Ureter (tissue), 1 donor: ENCODE measurements at regions not wholly inside any gene's neighbourhood (a gene's known extent, or its start where the extent isn't known, plus 50 kb on each side); places are given as distances from the start of the nearest gene placed in this dataset.
"Not testable (repeated sequence)": the region's sequence is repeated elsewhere in the genome, so short reads cannot be mapped to it uniquely, and the experiment has no call there.

ENCODE experiments used
- DNase-seq: peaks from one replicate; pipeline ENCODE4 v3.0.0-alpha.2; 2020; ENCODE audit warnings: low spot score
- donor health status: DM: yes; HTN: yes; CAD: no.

DNA sequence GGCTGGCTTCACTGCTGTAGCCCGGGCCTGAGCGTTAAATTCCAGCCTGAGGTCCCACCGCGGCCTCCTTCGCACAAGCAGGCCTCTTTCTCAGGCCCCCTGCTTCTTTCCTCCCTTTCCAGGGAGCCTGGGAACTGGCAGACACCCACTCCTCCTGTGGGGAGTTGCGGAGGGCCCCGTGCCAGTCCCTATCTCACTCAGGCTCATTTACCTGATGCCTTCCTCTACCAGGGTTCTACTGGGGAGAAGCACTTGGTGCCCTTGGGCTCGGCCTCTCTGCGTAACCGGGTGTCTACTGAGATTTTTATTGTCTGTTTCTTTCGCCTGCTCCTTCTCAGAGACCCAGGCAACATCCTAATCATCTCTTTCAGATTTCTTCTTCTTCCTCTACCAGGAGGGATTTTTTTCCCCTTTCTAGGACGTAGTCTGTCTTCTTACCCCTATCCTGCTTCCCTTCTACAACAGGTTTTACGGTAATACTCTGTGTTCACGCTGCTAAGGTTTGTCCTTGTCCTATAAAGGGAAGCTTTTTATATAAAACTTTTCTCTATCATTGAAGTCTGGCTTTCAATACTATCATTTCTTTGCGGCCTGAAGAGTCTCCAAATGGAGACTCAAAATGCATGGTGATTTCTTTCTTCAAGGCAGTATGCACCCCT lies 135.4 kb upstream of the GPR12 start:
- DNase-seq = no peak

- no peak for DNase-seq
Observed at GRCh38 chr13:26895081-26895807, 134.7 kb upstream of the GPR12 start.

DNA sequence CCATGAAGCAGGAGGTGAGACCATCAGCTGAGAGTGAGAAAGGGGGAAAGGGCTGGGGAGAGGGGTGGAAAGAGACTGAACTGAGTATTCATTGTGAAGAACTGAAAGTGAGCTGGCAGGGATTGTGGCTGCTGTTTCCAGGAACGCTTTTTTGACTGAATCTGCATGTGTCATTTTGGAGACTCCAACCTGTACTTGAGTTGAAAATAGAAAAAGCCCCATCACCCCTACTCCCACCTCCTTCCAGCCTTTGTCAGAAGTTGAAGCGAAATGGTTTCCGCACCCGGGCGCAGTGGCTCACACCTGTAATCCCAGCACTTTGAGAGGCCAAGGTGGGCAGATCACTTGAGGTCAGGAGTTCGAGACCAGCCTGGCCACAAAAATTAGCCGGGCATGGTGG lies 128.0 kb upstream of the GPR12 start:
- DNase-seq = no peak

DNA sequence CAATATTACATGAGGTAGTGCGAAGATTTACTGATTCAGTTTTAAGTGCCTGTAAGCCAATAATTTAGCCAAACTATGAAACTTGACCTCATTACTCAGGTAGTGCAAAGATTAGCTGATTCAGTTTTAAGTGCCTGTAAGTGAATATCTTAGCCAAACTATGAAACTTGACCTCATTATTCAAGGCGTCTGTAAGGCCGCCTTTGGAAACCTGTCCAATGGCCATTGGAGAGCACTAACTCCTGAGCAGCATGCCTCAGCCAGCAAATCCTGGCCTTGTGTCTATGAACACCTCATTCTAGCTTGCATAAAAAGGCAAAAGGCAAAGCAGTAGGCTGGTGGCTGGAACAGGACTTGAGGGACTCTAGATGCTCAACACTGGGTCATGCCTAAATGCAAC lies 127.0 kb upstream of the GPR12 start:
- DNase-seq = no peak

- no peak for DNase-seq
Observed at GRCh38 chr13:26883613-26884257, 123.1 kb upstream of the GPR12 start.

DNA sequence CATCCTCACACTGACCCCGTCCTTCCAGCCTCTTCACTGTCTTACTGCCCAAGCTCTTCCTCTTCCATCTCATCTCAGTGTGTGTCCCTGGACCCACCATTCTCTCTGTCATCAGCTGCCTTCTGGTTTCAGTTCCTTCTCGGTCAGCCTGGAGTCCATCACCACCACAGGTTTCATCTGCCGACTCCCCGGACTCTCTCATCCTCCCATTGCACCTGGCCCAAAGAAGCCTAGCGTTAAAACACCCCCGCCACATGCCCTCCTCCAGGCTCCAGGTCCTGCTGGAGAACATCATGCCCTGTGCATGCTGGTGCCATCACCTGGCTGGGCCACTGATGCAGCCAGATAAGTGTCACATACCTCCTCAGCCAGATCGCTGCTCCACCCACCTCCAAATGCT lies 122.1 kb upstream of the GPR12 start:
- no peak for DNase-seq

DNA sequence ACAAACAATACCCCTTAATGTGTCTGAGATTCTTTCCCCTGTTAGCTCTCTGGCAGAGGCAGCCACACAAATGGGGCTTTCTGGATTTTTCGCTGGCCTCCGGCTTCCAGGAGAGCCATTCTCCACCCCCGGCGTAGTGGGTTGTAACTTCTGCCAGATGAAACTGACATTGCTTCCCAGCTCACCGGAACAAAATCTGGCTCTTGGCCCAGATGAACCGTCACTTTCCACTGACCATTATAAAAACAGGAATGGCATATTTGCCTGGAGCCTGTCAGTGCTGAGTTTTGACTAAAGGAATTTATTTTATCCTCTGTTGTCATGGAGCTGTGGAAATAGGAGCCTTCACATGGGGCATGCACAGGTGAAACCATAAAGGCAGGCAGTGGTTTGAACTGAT lies 120.6 kb upstream of the GPR12 start:
- DNase-seq = no peak

GRCh38 chr13:26880735-26881134 lies 120.1 kb upstream of the GPR12 start:
- DNase-seq = no peak

DNA sequence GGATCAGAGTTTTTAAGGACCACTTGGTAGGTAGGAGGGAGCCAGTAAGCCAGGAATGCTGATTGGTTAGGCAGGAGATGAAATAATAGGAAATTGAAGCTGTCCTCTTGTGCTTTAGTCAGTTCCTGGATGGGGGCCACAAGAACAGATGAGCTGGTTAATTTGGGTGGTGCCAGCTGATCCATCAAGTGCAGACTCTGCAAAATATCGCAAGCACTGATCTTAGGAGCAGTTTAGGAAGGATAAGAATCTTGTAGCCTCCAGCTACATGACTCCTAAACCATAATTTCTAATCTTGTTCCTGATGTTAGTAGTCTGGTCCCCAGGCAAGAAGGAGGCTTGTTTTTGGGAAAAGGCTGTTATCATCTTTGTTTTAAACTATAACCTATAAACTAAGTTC lies 117.9 kb upstream of the GPR12 start:
- DNase-seq = no peak

- DNase-seq = no peak
Observed at GRCh38 chr13:26873386-26873698, 112.8 kb upstream of the GPR12 start.

- DNase-seq = peak; percentile 51
Observed at GRCh38 chr13:26872525-26873385, 112.2 kb upstream of the GPR12 start.

DNA sequence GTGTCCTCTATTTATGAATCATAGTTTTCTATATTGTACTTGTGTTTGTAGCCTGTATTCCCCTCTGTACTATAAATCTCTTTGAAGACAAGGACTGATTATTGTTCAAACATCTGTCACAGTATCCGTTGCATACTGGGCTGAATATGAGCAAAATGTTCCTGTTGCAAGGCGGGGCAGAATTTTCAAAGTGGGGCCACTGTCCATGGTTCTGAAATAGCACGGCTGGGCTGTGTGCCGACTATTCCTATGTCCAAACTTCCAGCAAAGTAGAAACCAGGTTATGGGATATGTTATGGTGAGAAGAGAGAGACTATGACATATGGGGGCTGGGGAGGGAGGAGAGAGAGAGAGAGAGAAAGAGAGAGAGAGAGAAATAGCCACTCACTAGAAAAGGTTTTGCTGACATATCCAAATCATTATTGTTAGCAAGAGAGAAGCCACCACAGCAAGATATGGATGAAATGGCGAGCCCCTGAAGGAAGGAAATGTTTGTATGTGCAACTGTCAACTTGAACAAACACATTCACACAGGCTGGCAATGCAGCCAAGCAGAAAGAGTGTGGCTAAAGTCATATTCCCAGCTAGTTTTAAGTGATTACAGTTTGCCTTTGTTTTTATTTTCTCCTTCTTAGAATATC lies 107.0 kb upstream of the GPR12 start:
- no peak for DNase-seq

DNA sequence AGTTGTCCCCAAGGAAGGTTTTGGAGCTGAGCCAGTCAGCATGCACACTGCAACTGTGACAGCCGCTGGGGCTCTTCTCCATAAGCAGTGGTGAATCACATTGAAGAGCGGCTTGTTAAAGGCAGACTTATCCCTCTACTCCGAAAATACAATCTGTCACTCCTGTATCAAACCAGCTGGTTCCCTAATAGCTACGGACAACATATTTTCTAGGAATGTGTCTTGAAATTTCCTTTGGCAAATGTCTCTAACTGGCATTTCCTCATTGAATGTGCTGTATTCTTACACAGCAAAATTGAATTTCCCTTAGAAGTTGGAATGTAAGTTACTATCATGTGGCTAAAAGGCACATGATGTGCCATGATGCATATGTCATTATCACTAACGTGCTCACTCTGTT lies 104.0 kb upstream of the GPR12 start:
- no peak for DNase-seq

DNA sequence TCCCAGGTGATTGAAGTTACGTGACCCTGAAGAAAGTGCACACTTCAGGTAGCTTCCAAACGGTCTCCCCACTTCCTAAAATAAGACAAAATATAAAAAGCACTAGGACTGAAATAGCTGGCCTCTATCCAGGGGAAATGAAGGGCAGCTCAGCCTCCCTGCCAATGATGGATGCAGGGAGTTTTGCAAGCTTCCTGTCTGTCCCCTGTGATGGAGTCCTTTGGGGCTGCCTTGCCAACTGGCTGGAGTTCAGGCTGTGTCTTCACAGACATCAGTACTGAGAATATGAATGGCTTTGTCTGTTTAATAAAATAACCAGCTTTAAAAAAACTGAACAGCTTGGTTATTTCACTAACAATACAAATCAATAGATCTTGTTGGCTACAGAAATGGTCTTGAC lies 101.4 kb upstream of the GPR12 start:
- DNase-seq = no peak

DNA sequence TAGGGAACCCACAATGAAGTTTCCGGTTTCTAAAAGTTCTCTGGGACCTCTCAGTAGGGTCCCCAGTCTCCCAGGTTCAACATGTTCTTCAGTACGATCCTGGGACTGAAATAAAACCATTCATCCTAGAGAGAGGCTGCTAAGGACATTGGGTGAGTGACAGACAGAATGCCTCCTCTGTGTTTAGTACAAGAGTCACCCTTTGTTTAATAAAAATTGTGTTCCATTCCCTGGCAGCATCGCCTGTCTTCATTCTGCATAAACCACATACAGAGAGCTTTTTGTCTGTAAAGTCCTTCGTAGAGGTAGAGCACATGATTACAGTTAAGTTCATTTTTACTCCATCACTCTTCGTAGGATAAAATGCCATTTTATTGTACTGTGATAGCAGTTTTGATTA lies 95.3 kb upstream of the GPR12 start:
- DNase-seq = no peak

DNA sequence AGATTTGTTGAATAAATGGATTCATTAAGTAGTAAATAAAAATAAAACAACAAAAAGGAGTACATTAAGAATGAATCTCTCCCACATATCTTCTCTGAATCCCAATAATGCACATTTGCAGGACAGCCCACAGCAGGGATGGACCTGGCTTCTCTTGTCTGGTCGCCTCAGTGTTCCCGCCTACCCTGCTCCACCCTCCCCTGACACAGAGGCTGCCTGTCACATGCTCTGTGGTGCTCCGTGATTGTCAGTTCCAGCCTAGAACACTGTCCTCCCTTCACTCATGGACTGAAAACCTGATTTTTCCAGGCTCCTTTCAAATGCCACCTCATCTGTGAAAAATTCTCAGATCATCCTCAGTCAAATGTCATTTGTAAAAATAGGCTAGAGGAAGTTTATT lies 94.5 kb upstream of the GPR12 start:
- DNase-seq = no peak

DNA sequence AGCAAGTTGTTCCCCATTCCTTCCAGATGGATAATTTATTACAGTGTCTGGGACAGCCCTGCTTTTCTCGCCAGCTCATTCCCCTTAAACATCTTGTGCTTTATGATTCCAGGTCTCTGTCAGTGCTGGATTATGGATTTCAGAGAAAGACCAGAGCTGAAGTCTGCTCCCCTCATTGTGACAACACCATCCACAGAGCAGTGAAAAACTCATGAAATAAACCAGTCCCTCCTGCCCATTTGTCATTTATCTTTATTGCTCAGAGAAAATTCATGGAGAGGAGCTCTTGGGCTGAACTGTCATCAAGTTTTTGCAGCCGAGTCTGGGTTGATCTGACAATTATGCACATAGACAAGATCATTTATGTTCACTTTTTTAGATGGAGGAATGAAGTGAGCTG lies 92.7 kb upstream of the GPR12 start:
- no peak for DNase-seq

- no peak for DNase-seq
Observed at GRCh38 chr13:26847281-26847680, 86.7 kb upstream of the GPR12 start.

DNA sequence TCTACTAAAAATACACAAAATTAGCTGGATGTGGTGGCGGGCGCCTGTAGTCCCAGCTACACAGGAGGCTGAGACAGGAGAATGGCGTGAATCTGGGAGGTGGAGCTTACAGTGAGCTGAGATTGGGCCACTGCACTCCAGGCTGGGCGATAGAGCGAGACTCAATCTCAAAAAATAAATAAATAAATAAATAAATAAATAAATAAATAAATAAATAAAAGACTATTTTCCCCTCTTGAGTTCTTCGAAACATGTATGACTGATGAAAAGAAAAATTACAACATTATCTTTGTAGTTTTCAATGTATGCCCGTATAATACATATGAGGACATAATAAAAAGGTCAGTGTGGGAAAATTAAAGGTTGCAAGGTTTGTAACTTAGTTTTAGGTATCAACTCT lies 84.5 kb upstream of the GPR12 start:
- DNase-seq = not testable (repeated sequence)

GRCh38 chr13:26839682-26840081 lies 79.1 kb upstream of the GPR12 start:
- DNase-seq = no peak

DNA sequence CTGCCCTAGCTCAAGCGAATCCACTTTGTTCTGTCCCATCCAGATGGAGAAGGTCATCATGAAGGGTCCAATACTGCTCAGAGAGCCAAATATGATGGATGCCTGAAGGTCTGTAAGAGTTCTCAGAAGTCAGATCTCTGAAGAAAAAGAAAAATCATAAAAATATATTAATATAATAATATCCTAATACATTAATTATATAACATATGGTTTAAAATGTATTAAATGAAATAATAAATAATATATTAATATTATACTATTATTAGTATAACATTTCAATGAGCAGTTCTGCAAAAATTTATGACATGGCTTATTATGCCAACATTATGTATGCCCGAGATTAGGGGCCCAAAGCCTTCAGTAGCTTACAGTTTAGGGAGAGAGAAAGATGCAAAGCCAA lies 78.2 kb upstream of the GPR12 start:
- DNase-seq = no peak

DNA sequence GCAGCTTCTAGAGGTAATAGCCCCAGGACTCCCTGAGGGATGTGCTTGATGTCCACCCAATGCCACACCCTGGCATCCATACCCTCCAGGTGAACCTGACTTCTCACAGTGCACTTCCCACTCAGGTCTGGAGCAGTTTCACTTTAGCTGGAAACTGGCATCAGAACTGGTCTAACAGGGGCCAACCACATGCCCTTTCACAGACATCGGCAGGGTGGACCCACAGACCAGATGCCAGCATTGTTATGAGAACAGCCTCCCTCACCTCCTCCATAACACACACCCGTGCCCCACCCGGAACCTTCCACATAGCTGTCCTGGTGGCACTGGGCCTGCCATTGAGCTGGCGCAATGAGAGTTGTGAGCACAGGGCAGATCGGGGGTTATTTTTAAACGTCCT lies 77.4 kb upstream of the GPR12 start:
- peak; percentile 75 for DNase-seq
